ENCODE measurements at regions not wholly inside any gene's neighbourhood (a gene's known extent, or its start where the extent isn't known, plus 50 kb on each side); places are given as distances from the start of the nearest gene placed in this dataset.
A peak's percentile ranks its signal among the peaks of the same experiment; 100 is the strongest.

- Histone ChIP-seq H3K36me3 (ENCODE audit: control insufficient read depth, insufficient read depth, low read length) (no peaks in the 10 kb centered on the region), H3K9me3 (ENCODE audit: control insufficient read depth, insufficient read depth, low read length) (no peaks in the 10 kb centered on the region), H3K4me1 (ENCODE audit: control insufficient read depth, insufficient read depth, low read length) (no peaks in the 10 kb centered on the region), H3K4me3 (ENCODE audit: low read depth, low read length) (no peak overlapping the region), H3K27me3 (ENCODE audit: control insufficient read depth, insufficient read depth, low read length) (no peaks in the 10 kb centered on the region), H3K27ac (ENCODE audit: low read depth, low read length) (no peak overlapping the region)
- DNase-seq (ENCODE audit: low read depth in 4 of 6, low spot score in 6 of 6), result no peak
- WGBS (ENCODE audit: insufficient coverage), result no CpG with 5 or more reads among the region's 2 CpGs
Observed at GRCh38 chr2:147792966-147793617, 51.7 kb upstream of the ACVR2A start.

- H3K9me3 ChIP-seq (ENCODE audit: control insufficient read depth, insufficient read depth, low read length), result no peaks in the 10 kb centered on the region
Observed at GRCh38 chr2:147790580-147790979, 54.2 kb upstream of the ACVR2A start.

GRCh38 chr2:147789720-147790119 lies 55.1 kb upstream of the ACVR2A start:
- DNase-seq (ENCODE audit: low read depth in 4 of 6, low spot score in 6 of 6), result no peak
- Histone ChIP-seq H3K27me3 (ENCODE audit: control insufficient read depth, insufficient read depth, low read length) (no peaks in the 10 kb centered on the region), H3K4me1 (ENCODE audit: control insufficient read depth, insufficient read depth, low read length) (no peaks in the 10 kb centered on the region), H3K4me3 (ENCODE audit: low read depth, low read length) (no peak overlapping the region), H3K27ac (ENCODE audit: low read depth, low read length) (no peak overlapping the region), H3K36me3 (ENCODE audit: control insufficient read depth, insufficient read depth, low read length) (no peaks in the 10 kb centered on the region), H3K9me3 (ENCODE audit: control insufficient read depth, insufficient read depth, low read length) (no peaks in the 10 kb centered on the region)
- WGBS (ENCODE audit: insufficient coverage), result no CpG with 5 or more reads among the region's 3 CpGs

More at GRCh38 chr2:147790580-147790979, 54.2 kb upstream of the ACVR2A start:
- no peaks in the 10 kb centered on the region for H3K27me3 ChIP-seq (ENCODE audit: control insufficient read depth, insufficient read depth, low read length)
- no peak for DNase-seq (ENCODE audit: low read depth in 4 of 6, low spot score in 6 of 6)
- H3K27ac ChIP-seq (ENCODE audit: low read depth, low read length), result no peak overlapping the region
- 95% methylated on average over 2 of the region's 2 CpGs for WGBS (ENCODE audit: insufficient coverage)
- no peaks in the 10 kb centered on the region for H3K4me1 ChIP-seq (ENCODE audit: control insufficient read depth, insufficient read depth, low read length)
- no peak overlapping the region for H3K4me3 ChIP-seq (ENCODE audit: low read depth, low read length)
- H3K36me3 ChIP-seq (ENCODE audit: control insufficient read depth, insufficient read depth, low read length), result no peaks in the 10 kb centered on the region

GRCh38 chr2:147789287-147789686 lies 55.5 kb upstream of the ACVR2A start:
- H3K36me3 ChIP-seq (ENCODE audit: control insufficient read depth, insufficient read depth, low read length), result no peaks in the 10 kb centered on the region
- H3K9me3 ChIP-seq (ENCODE audit: control insufficient read depth, insufficient read depth, low read length), result no peaks in the 10 kb centered on the region
- H3K4me3 ChIP-seq (ENCODE audit: low read depth, low read length), result no peak overlapping the region
- WGBS (ENCODE audit: insufficient coverage), result no CpG with 5 or more reads among the region's 2 CpGs
- no peak for DNase-seq (ENCODE audit: low read depth in 4 of 6, low spot score in 6 of 6)
- no peaks in the 10 kb centered on the region for H3K4me1 ChIP-seq (ENCODE audit: control insufficient read depth, insufficient read depth, low read length)
- H3K27ac ChIP-seq (ENCODE audit: low read depth, low read length), result no peak overlapping the region
- no peaks in the 10 kb centered on the region for H3K27me3 ChIP-seq (ENCODE audit: control insufficient read depth, insufficient read depth, low read length)

- no peak overlapping the region for H3K27ac ChIP-seq (ENCODE audit: low read depth, low read length)
- H3K36me3 ChIP-seq (ENCODE audit: control insufficient read depth, insufficient read depth, low read length), result no peaks in the 10 kb centered on the region
- WGBS (ENCODE audit: insufficient coverage), result no CpG with 5 or more reads among the region's 4 CpGs
- DNase-seq (ENCODE audit: low read depth in 4 of 6, low spot score in 6 of 6), result peak in 2 of 6 donors; percentile 24 to 38
- no peaks in the 10 kb centered on the region for H3K9me3 ChIP-seq (ENCODE audit: control insufficient read depth, insufficient read depth, low read length)
- H3K27me3 ChIP-seq (ENCODE audit: control insufficient read depth, insufficient read depth, low read length), result no peaks in the 10 kb centered on the region
- no peak overlapping the region for H3K4me3 ChIP-seq (ENCODE audit: low read depth, low read length)
- H3K4me1 ChIP-seq (ENCODE audit: control insufficient read depth, insufficient read depth, low read length), result no peaks in the 10 kb centered on the region
Observed at GRCh38 chr2:147782141-147782930, 62.5 kb upstream of the ACVR2A start.

GRCh38 chr2:147779440-147779839 lies 65.4 kb upstream of the ACVR2A start:
- no CpG with 5 or more reads among the region's 1 CpG for WGBS (ENCODE audit: insufficient coverage)
- no peaks in the 10 kb centered on the region for H3K36me3 ChIP-seq (ENCODE audit: control insufficient read depth, insufficient read depth, low read length)
- H3K27ac ChIP-seq (ENCODE audit: low read depth, low read length), result no peak overlapping the region
- no peak overlapping the region for H3K4me3 ChIP-seq (ENCODE audit: low read depth, low read length)
- H3K27me3 ChIP-seq (ENCODE audit: control insufficient read depth, insufficient read depth, low read length), result no peaks in the 10 kb centered on the region
- DNase-seq (ENCODE audit: low read depth in 4 of 6, low spot score in 6 of 6), result no peak
- no peaks in the 10 kb centered on the region for H3K9me3 ChIP-seq (ENCODE audit: control insufficient read depth, insufficient read depth, low read length)
- H3K4me1 ChIP-seq (ENCODE audit: control insufficient read depth, insufficient read depth, low read length), result no peaks in the 10 kb centered on the region

GRCh38 chr2:147777394-147777793 lies 67.4 kb upstream of the ACVR2A start:
- Histone ChIP-seq H3K4me1 (ENCODE audit: control insufficient read depth, insufficient read depth, low read length) (no peaks in the 10 kb centered on the region), H3K36me3 (ENCODE audit: control insufficient read depth, insufficient read depth, low read length) (no peaks in the 10 kb centered on the region), H3K4me3 (ENCODE audit: low read depth, low read length) (no peak overlapping the region), H3K27me3 (ENCODE audit: control insufficient read depth, insufficient read depth, low read length) (no peaks in the 10 kb centered on the region), H3K27ac (ENCODE audit: low read depth, low read length) (no peak overlapping the region), H3K9me3 (ENCODE audit: control insufficient read depth, insufficient read depth, low read length) (no peaks in the 10 kb centered on the region)
- WGBS (ENCODE audit: insufficient coverage), result no CpG with 5 or more reads among the region's 2 CpGs
- DNase-seq (ENCODE audit: low read depth in 4 of 6, low spot score in 6 of 6), result no peak

GRCh38 chr2:147774805-147775204 lies 70.0 kb upstream of the ACVR2A start:
- H3K27me3 ChIP-seq (ENCODE audit: control insufficient read depth, insufficient read depth, low read length), result no peaks in the 10 kb centered on the region
- H3K4me3 ChIP-seq (ENCODE audit: low read depth, low read length), result no peak overlapping the region
- H3K36me3 ChIP-seq (ENCODE audit: control insufficient read depth, insufficient read depth, low read length), result no peaks in the 10 kb centered on the region
- H3K4me1 ChIP-seq (ENCODE audit: control insufficient read depth, insufficient read depth, low read length), result no peaks in the 10 kb centered on the region
- H3K9me3 ChIP-seq (ENCODE audit: control insufficient read depth, insufficient read depth, low read length), result no peaks in the 10 kb centered on the region
- no peak overlapping the region for H3K27ac ChIP-seq (ENCODE audit: low read depth, low read length)
- DNase-seq (ENCODE audit: low read depth in 4 of 6, low spot score in 6 of 6), result no peak
- WGBS (ENCODE audit: insufficient coverage), result 100% methylated on average over 1 of the region's 3 CpGs

- no peaks in the 10 kb centered on the region for H3K9me3 ChIP-seq (ENCODE audit: control insufficient read depth, insufficient read depth, low read length)
- WGBS (ENCODE audit: insufficient coverage), result 20% methylated on average over 1 of the region's 4 CpGs
- H3K27ac ChIP-seq (ENCODE audit: low read depth, low read length), result no peak overlapping the region
- no peaks in the 10 kb centered on the region for H3K4me1 ChIP-seq (ENCODE audit: control insufficient read depth, insufficient read depth, low read length)
- no peaks in the 10 kb centered on the region for H3K27me3 ChIP-seq (ENCODE audit: control insufficient read depth, insufficient read depth, low read length)
- peak in 1 of 6 donors; percentile 18 for DNase-seq (ENCODE audit: low read depth in 4 of 6, low spot score in 6 of 6)
- H3K4me3 ChIP-seq (ENCODE audit: low read depth, low read length), result no peak overlapping the region
- no peaks in the 10 kb centered on the region for H3K36me3 ChIP-seq (ENCODE audit: control insufficient read depth, insufficient read depth, low read length)
Observed at GRCh38 chr2:147773479-147773878, 71.3 kb upstream of the ACVR2A start.

GRCh38 chr2:147772781-147773180 lies 72.0 kb upstream of the ACVR2A start:
- no peak for DNase-seq (ENCODE audit: low read depth in 4 of 6, low spot score in 6 of 6)
- no peak overlapping the region for H3K27ac ChIP-seq (ENCODE audit: low read depth, low read length)
- H3K4me3 ChIP-seq (ENCODE audit: low read depth, low read length), result no peak overlapping the region
- H3K27me3 ChIP-seq (ENCODE audit: control insufficient read depth, insufficient read depth, low read length), result no peaks in the 10 kb centered on the region
- H3K36me3 ChIP-seq (ENCODE audit: control insufficient read depth, insufficient read depth, low read length), result no peaks in the 10 kb centered on the region
- H3K4me1 ChIP-seq (ENCODE audit: control insufficient read depth, insufficient read depth, low read length), result no peaks in the 10 kb centered on the region
- H3K9me3 ChIP-seq (ENCODE audit: control insufficient read depth, insufficient read depth, low read length), result no peaks in the 10 kb centered on the region
